ENCODE measurements at regions not wholly inside any gene's neighbourhood (a gene's known extent, or its start where the extent isn't known, plus 50 kb on each side); places are given as distances from the start of the nearest gene placed in this dataset.
A peak's percentile ranks its signal among the peaks of the same experiment; 100 is the strongest.

GRCh38 chr7:131183072-131183471 lies 144.6 kb upstream of the MKLN1 start:
- POLR2A ChIA-PET, result no interaction called here

DNA sequence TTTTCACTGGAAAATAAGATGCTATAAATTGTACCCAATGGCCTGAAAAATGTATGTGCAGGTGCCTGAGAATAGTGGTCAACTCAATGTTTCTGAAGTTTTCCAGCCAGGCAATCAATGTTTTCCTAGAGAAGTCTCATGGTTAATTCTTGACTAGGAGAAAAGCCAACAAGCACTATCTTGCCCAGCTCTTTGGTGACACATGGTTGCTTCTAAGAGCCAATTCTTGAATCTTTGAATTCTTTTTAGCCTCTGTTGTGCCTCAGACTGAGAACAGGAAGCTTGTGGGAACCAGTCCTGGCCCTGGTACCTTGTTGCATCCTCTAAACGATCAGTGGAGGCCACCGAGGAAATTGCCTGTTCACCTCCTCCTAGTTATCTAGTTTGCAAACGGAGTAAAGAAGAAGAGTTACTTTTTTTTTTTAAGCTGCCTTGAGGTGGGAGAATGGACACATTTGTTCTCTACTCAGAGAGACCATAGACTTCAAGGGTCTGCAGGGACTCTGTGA lies 144.0 kb upstream of the MKLN1 start:
- POLR2A ChIA-PET, result no interaction called here
- CTCF ChIA-PET, result interaction anchor here (2.2 kb wide), 1 partner anchor 18 kb away, joined by 4 read pairs; no protein-coding TSS in a partner anchor
- no peak for DNase-seq (ENCODE audit: extremely low spot score)
- no peak for TF ChIP-seq CTCF (IDR thresholded peaks at IDR 0.05; ENCODE audit: control extremely low read depth, extremely low read depth, low read depth, missing control alignments)

More at GRCh38 chr7:131183072-131183471, 144.6 kb upstream of the MKLN1 start:
- no peak for TF ChIP-seq CTCF (IDR thresholded peaks at IDR 0.05; ENCODE audit: control extremely low read depth, extremely low read depth, low read depth, missing control alignments)
- DNase-seq (ENCODE audit: extremely low spot score), result no peak
- CTCF ChIA-PET, result interaction anchor here (1.2 kb wide), 1 partner anchor 59 kb away, joined by 3 read pairs; no protein-coding TSS in a partner anchor

DNA sequence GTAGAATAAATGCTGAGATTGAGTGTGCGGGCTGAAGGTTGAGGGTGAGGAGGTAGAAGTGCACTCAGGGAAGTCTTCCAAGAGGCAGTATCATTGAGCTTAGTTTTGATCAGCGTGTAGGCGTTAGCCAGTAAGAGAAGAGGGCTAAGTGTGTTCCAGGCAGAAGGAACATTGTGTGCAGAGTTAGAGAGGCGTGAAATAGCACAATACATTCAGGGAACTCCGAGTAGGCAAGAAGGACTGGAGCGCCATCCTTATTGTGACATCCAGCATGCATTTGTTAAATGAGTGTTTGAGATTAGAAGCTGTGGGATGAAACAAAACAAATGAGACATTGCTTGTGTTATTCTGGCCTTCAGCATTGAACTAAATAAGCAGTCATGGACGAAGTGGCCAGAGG lies 140.9 kb upstream of the MKLN1 start:
- ChIA-PET CTCF (interaction anchor here (0.8 to 1.9 kb wide), 5 partner anchors 8 to 83 kb away, joined by 3 to 7 read pairs (median 3); no protein-coding TSS in a partner anchor), POLR2A (no interaction called here)
- no peak for DNase-seq (ENCODE audit: extremely low spot score)
- TF ChIP-seq CTCF (IDR thresholded peaks at IDR 0.05; ENCODE audit: control extremely low read depth, extremely low read depth, low read depth, missing control alignments), result no peak

GRCh38 chr7:131188367-131189339 lies 139.0 kb upstream of the MKLN1 start:
- peak; percentile 65 for DNase-seq (ENCODE audit: extremely low spot score)
- CTCF ChIA-PET, result interaction anchor here (0.9 to 2.5 kb wide), 5 partner anchors 9 to 76 kb away, joined by 3 to 7 read pairs (median 4); no protein-coding TSS in a partner anchor
- TF ChIP-seq CTCF (IDR thresholded peaks at IDR 0.05; ENCODE audit: control extremely low read depth, extremely low read depth, low read depth, missing control alignments), result no peak
- POLR2A ChIA-PET, result interaction anchor here (0.6 kb wide), 1 partner anchor 96 kb away, joined by 3 read pairs; no protein-coding TSS in a partner anchor

DNA sequence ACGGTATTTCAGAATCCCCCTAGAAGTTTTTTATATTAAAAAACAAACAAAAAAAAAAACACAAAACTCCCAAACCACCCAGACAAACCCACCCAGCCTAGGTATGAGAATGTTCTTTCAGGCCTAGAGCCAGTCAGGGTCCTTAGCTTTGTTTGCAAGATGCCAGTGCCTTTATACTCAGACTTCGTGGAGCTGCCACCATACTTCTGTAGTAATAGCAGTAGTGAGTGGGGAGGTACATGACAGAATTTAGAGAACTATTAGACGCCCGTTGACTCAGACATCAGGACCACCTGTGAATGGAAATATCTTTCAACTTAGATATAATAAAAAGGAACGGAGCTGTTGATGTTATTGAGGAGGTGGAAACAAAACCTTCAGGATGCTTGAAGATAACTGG lies 138.2 kb upstream of the MKLN1 start:
- ChIA-PET CTCF (interaction anchor here (0.9 to 2.5 kb wide), 4 partner anchors 13 to 77 kb away, joined by 3 to 7 read pairs (median 4); no protein-coding TSS in a partner anchor), POLR2A (interaction anchor here (0.6 kb wide), 1 partner anchor 97 kb away, joined by 3 read pairs; no protein-coding TSS in a partner anchor)
- no peak for TF ChIP-seq CTCF (IDR thresholded peaks at IDR 0.05; ENCODE audit: control extremely low read depth, extremely low read depth, low read depth, missing control alignments)
- no peak for DNase-seq (ENCODE audit: extremely low spot score)

DNA sequence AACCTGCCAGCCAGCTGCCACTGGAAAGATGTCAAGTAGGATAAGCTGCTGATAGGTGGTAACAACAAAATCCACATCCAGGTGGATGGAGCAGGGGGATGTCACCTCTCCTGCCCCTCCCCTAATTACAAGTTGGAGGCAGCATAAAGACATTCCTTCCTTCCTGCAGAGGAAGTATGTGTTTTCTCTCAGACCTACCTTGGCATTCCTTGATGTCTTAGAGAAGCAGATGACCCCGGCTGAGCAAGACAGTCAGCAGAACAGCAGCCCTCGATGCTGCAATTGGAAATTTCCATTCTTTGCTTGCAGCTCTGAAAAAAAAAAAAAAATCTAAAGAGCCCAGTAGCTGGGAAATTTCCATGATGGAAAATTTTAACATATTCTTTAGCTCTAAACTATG lies 137.5 kb upstream of the MKLN1 start:
- no peak for TF ChIP-seq CTCF (IDR thresholded peaks at IDR 0.05; ENCODE audit: control extremely low read depth, extremely low read depth, low read depth, missing control alignments)

More for the DNA sequence above, 137.5 kb upstream of the MKLN1 start:
- CTCF ChIA-PET, result interaction anchor here (1.2 to 2.5 kb wide), 2 partner anchors 32 to 39 kb away, joined by 3 to 7 read pairs; no protein-coding TSS in a partner anchor
- no peak for DNase-seq (ENCODE audit: extremely low spot score)
- POLR2A ChIA-PET, result no interaction called here
